ENCODE measurements at regions not wholly inside any gene's neighbourhood (a gene's known extent, or its start where the extent isn't known, plus 50 kb on each side); places are given as distances from the start of the nearest gene placed in this dataset.
A peak's percentile ranks its signal among the peaks of the same experiment; 100 is the strongest.

- H3K4me1 Mint-ChIP-seq (ENCODE audit: low read depth), result peaks cover 20% of the 10 kb centered on the region
- H3K27me3 Mint-ChIP-seq, result peaks cover 3% of the 10 kb centered on the region
- no peaks in the 10 kb centered on the region for H3K36me3 Mint-ChIP-seq
- no peak overlapping the region for H3K27ac Mint-ChIP-seq
- no peak overlapping the region for H3K4me3 Mint-ChIP-seq
- no peaks in the 10 kb centered on the region for H3K9me3 Mint-ChIP-seq (ENCODE audit: low read depth)
Measured at GRCh38 chr10:3475367-3475766, 302.8 kb upstream of the PITRM1 start.

GRCh38 chr10:3474266-3474665 is 301.7 kb upstream of the PITRM1 start:
- Mint-ChIP-seq H3K27ac (no peak overlapping the region), H3K36me3 (no peaks in the 10 kb centered on the region), H3K27me3 (peaks cover 3% of the 10 kb centered on the region), H3K9me3 (ENCODE audit: low read depth) (no peaks in the 10 kb centered on the region), H3K4me1 (ENCODE audit: low read depth) (peaks cover 20% of the 10 kb centered on the region), H3K4me3 (no peak overlapping the region)

GRCh38 chr10:3473271-3473670 is 300.7 kb upstream of the PITRM1 start:
- H3K9me3 Mint-ChIP-seq (ENCODE audit: low read depth), result no peaks in the 10 kb centered on the region
- peak overlapping the region; percentile 82 for H3K4me3 Mint-ChIP-seq
- no peaks in the 10 kb centered on the region for H3K36me3 Mint-ChIP-seq
- peaks cover 3% of the 10 kb centered on the region for H3K27me3 Mint-ChIP-seq
- peaks cover 28% of the 10 kb centered on the region for H3K4me1 Mint-ChIP-seq (ENCODE audit: low read depth)
- H3K27ac Mint-ChIP-seq, result no peak overlapping the region

GRCh38 chr10:3472287-3473051 is 299.9 kb upstream of the PITRM1 start:
- H3K4me3 Mint-ChIP-seq, result peak overlapping the region; percentile 82
- peaks cover 33% of the 10 kb centered on the region for H3K4me1 Mint-ChIP-seq (ENCODE audit: low read depth)
- no peaks in the 10 kb centered on the region for H3K36me3 Mint-ChIP-seq
- peak overlapping the region; percentile 17 for H3K27ac Mint-ChIP-seq
- peaks cover 7% of the 10 kb centered on the region for H3K27me3 Mint-ChIP-seq
- no peaks in the 10 kb centered on the region for H3K9me3 Mint-ChIP-seq (ENCODE audit: low read depth)

- Mint-ChIP-seq H3K27ac (no peak overlapping the region), H3K4me3 (peak overlapping the region; percentile 82), H3K4me1 (ENCODE audit: low read depth) (peaks cover 35% of the 10 kb centered on the region), H3K27me3 (peaks cover 7% of the 10 kb centered on the region), H3K36me3 (no peaks in the 10 kb centered on the region), H3K9me3 (ENCODE audit: low read depth) (no peaks in the 10 kb centered on the region)
Measured at GRCh38 chr10:3471927-3472286, 299.3 kb upstream of the PITRM1 start.

GRCh38 chr10:3471472-3471871 is 298.9 kb upstream of the PITRM1 start:
- Mint-ChIP-seq H3K27ac (no peak overlapping the region), H3K9me3 (ENCODE audit: low read depth) (no peaks in the 10 kb centered on the region), H3K27me3 (peaks cover 9% of the 10 kb centered on the region), H3K36me3 (no peaks in the 10 kb centered on the region), H3K4me3 (peak overlapping the region; percentile 5), H3K4me1 (ENCODE audit: low read depth) (peaks cover 35% of the 10 kb centered on the region)

GRCh38 chr10:3470191-3470590 is 297.6 kb upstream of the PITRM1 start:
- H3K4me1 Mint-ChIP-seq (ENCODE audit: low read depth), result peaks cover 35% of the 10 kb centered on the region
- no peak overlapping the region for H3K4me3 Mint-ChIP-seq
- H3K27me3 Mint-ChIP-seq, result peaks cover 9% of the 10 kb centered on the region
- no peaks in the 10 kb centered on the region for H3K36me3 Mint-ChIP-seq
- no peaks in the 10 kb centered on the region for H3K9me3 Mint-ChIP-seq (ENCODE audit: low read depth)
- no peak overlapping the region for H3K27ac Mint-ChIP-seq

GRCh38 chr10:3469639-3470020 is 297.0 kb upstream of the PITRM1 start:
- no peak overlapping the region for H3K27ac Mint-ChIP-seq
- peaks cover 35% of the 10 kb centered on the region for H3K4me1 Mint-ChIP-seq (ENCODE audit: low read depth)
- H3K27me3 Mint-ChIP-seq, result peaks cover 9% of the 10 kb centered on the region
- H3K4me3 Mint-ChIP-seq, result no peak overlapping the region
- H3K36me3 Mint-ChIP-seq, result no peaks in the 10 kb centered on the region
- no peaks in the 10 kb centered on the region for H3K9me3 Mint-ChIP-seq (ENCODE audit: low read depth)

- Mint-ChIP-seq H3K27me3 (peaks cover 9% of the 10 kb centered on the region), H3K9me3 (ENCODE audit: low read depth) (no peaks in the 10 kb centered on the region), H3K4me3 (peak overlapping the region; percentile 38), H3K4me1 (ENCODE audit: low read depth) (peaks cover 35% of the 10 kb centered on the region), H3K36me3 (no peaks in the 10 kb centered on the region), H3K27ac (peak overlapping the region; percentile 12)
Measured at GRCh38 chr10:3468919-3469638, 296.5 kb upstream of the PITRM1 start.

GRCh38 chr10:3467052-3467951 is 294.7 kb upstream of the PITRM1 start:
- Mint-ChIP-seq H3K9me3 (ENCODE audit: low read depth) (no peaks in the 10 kb centered on the region), H3K4me3 (peak overlapping the region; percentile 9), H3K27ac (no peak overlapping the region), H3K36me3 (no peaks in the 10 kb centered on the region), H3K4me1 (ENCODE audit: low read depth) (peaks cover 22% of the 10 kb centered on the region), H3K27me3 (peaks cover 6% of the 10 kb centered on the region)

GRCh38 chr10:3465406-3465891 is 292.9 kb upstream of the PITRM1 start:
- no peaks in the 10 kb centered on the region for H3K36me3 Mint-ChIP-seq
- no peak overlapping the region for H3K4me3 Mint-ChIP-seq
- H3K27me3 Mint-ChIP-seq, result peaks cover 6% of the 10 kb centered on the region
- peaks cover 17% of the 10 kb centered on the region for H3K4me1 Mint-ChIP-seq (ENCODE audit: low read depth)
- no peak overlapping the region for H3K27ac Mint-ChIP-seq
- no peaks in the 10 kb centered on the region for H3K9me3 Mint-ChIP-seq (ENCODE audit: low read depth)

GRCh38 chr10:3464760-3465405 is 292.3 kb upstream of the PITRM1 start:
- Mint-ChIP-seq H3K4me3 (no peak overlapping the region), H3K36me3 (no peaks in the 10 kb centered on the region), H3K4me1 (ENCODE audit: low read depth) (peaks cover 17% of the 10 kb centered on the region), H3K9me3 (ENCODE audit: low read depth) (no peaks in the 10 kb centered on the region), H3K27ac (no peak overlapping the region), H3K27me3 (peaks cover 6% of the 10 kb centered on the region)

GRCh38 chr10:3460420-3461128 is 288.0 kb upstream of the PITRM1 start:
- Mint-ChIP-seq H3K27ac (no peak overlapping the region), H3K4me1 (ENCODE audit: low read depth) (peaks cover 2% of the 10 kb centered on the region), H3K36me3 (no peaks in the 10 kb centered on the region), H3K27me3 (peaks cover 1% of the 10 kb centered on the region), H3K4me3 (no peak overlapping the region), H3K9me3 (ENCODE audit: low read depth) (no peaks in the 10 kb centered on the region)

Data from activated naive CD8-positive, alpha-beta T cell (primary cell).